MM.1S (cell line): ENCODE measurements at regions not wholly inside any gene's neighbourhood (a gene's known extent, or its start where the extent isn't known, plus 50 kb on each side); places are given as distances from the start of the nearest gene placed in this dataset.
"Not testable (repeated sequence)": the region's sequence is repeated elsewhere in the genome, so short reads cannot be mapped to it uniquely, and the experiment has no call there.

Experiments used
- DNase-seq: peaks from one replicate; pipeline ENCODE4 v3.0.0-alpha.2; 2015
- H2AFZ ChIP-seq: fragments of 300-600 bp; sonication (generic); 2 replicates; pipeline ENCODE4 v1.6.0; 2016; ENCODE audit warnings: antibody characterized with exemption, low read length
- H3F3A ChIP-seq: fragments of 300-600 bp; sonication (generic); 2 replicates; pipeline ENCODE4 v1.6.1; 2016; ENCODE audit warnings: mild to moderate bottlenecking, antibody characterized with exemption, low read length, moderate library complexity, mixed read lengths; ENCODE audit not compliant: insufficient read depth
- H3K27ac ChIP-seq: fragments of 300-600 bp; sonication (generic); 2 replicates; pipeline ENCODE4 v1.5.1; 2016; ENCODE audit warnings: mild to moderate bottlenecking, low read length
- H3K27me3 ChIP-seq: fragments of 300-600 bp; sonication (generic); replicated peaks from 2 replicates; pipeline ENCODE4 v1.6.0; 2016; ENCODE audit warnings: low read length; ENCODE audit not compliant: insufficient read depth
- H3K36me3 ChIP-seq: fragments of 300-600 bp; sonication (generic); replicated peaks from 2 replicates; pipeline ENCODE4 v1.6.1; 2016; ENCODE audit warnings: mild to moderate bottlenecking, low read length, mixed read lengths; ENCODE audit not compliant: insufficient read depth
- H3K4me1 ChIP-seq: fragments of 300-600 bp; sonication (generic); 2 replicates; pipeline ENCODE4 v1.6.1; 2016; ENCODE audit warnings: low read length, mixed read lengths
- H3K4me2 ChIP-seq: fragments of 300-600 bp; sonication (generic); 2 replicates; pipeline ENCODE4 v1.6.0; 2016; ENCODE audit warnings: low read depth, low read length
- H3K4me3 ChIP-seq: fragments of 300-600 bp; sonication (generic); 2 replicates; pipeline ENCODE4 v1.5.1; 2016; ENCODE audit warnings: low read length, mixed read lengths
- H3K79me2 ChIP-seq: fragments of 300-600 bp; sonication (generic); 2 replicates; pipeline ENCODE4 v1.6.1; 2016; ENCODE audit warnings: mixed run types, low read length, mixed read lengths
- H3K9ac ChIP-seq: fragments of 300-600 bp; sonication (generic); 2 replicates; pipeline ENCODE4 v1.6.1; 2016; ENCODE audit warnings: low read length, mixed read lengths
- H3K9me2 ChIP-seq: fragments of 300-600 bp; sonication (generic); replicated peaks from 2 replicates; pipeline ENCODE4 v1.6.1; 2016; ENCODE audit warnings: mild to moderate bottlenecking, low read length, mixed read lengths; ENCODE audit not compliant: insufficient read depth
- H3K9me3 ChIP-seq: fragments of 300-600 bp; sonication (generic); replicated peaks from 2 replicates; pipeline ENCODE4 v1.6.1; 2016; ENCODE audit warnings: mild to moderate bottlenecking, low read length, mixed read lengths; ENCODE audit not compliant: insufficient read depth
- H4K20me1 ChIP-seq: fragments of 300-600 bp; sonication (generic); 2 replicates; pipeline ENCODE4 v1.6.1; 2016; ENCODE audit warnings: mild to moderate bottlenecking, low read length, moderate library complexity, mixed read lengths; ENCODE audit not compliant: insufficient read depth
- TF ChIP-seq, protein P1 (sequence below): fragments of 300-600 bp; sonication (generic); IDR thresholded peaks from 2 replicates; pipeline ENCODE4 v1.5.1; 2016; ENCODE audit warnings: antibody characterized with exemption, low read length, mixed read lengths

DNA sequence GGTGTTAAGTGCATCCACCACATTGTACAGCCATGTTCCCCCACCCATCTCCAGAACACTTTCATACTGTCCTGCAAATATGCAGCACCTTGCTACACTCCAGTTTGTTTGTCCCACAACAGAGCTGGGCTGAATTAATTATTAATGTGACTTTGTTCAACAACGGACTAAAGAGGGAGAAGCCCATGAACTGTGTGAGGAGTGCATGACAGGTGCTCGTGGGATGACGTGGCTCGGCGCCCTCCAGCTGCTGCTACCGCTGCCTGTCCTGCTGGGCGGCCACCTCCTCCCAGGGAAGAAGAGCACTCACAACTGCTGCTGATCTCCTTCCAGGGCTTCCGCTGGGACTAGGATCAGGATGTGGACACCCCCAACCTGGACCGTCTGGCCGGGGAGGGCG lies 111.2 kb upstream of the DEFB108B start:
- not testable (repeated sequence) for H3K9me2 ChIP-seq, H3K27ac ChIP-seq, DNase-seq

DNA sequence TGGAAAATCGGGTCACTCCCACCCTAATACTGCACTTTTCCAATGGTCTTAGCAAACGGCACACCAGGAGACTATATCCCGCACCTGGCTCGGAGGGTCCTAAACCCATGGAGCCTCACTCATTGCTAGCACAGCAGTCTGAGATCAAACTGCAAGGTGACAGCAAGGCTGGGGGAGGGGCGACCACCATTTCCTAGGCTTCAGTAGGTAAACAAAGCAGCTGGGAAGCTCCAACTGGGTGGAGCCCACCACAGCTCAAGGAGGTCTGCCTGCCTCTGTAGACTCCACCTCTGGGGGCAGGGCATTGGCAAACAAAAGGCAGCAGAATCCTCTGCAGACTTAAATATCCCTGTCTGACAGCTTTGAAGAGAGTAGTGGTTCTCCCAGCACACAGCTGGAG lies 109.0 kb upstream of the DEFB108B start:
- not testable (repeated sequence) for H3K27ac ChIP-seq, H3K4me1 ChIP-seq, DNase-seq, H3K27me3 ChIP-seq, H2AFZ ChIP-seq, H3K9ac ChIP-seq, H3K79me2 ChIP-seq, H3K4me3 ChIP-seq, H3K36me3 ChIP-seq, H3K9me3 ChIP-seq, H3K9me2 ChIP-seq, H4K20me1 ChIP-seq, H3F3A ChIP-seq, H3K4me2 ChIP-seq

More for the DNA sequence above, 111.2 kb upstream of the DEFB108B start:
- not testable (repeated sequence) for H3K9me3 ChIP-seq, H3K36me3 ChIP-seq, H3K4me1 ChIP-seq, H2AFZ ChIP-seq, H3K9ac ChIP-seq, H3K4me2 ChIP-seq, H3K79me2 ChIP-seq, H4K20me1 ChIP-seq, H3K4me3 ChIP-seq, H3F3A ChIP-seq, H3K27me3 ChIP-seq

DNA sequence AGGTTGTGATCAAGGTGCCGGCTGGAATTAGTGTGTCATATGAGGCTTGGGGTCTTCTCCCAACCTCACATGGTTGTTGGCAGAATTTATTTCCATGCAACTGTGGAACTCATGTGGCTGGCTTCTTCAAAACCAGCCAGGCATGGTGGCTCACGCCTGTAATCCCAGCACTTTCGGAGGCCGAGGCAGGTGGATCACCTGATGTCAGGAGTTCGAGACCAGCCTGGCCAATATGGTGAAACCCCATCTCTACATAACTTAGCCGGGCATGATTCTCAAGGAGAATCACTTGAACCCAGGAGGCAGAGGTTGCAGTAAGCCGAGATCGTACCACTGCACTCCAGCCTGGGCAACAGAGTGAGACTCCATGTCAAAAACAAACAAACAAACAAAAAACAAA lies 102.3 kb upstream of the DEFB108B start:
- not testable (repeated sequence) for H3K9ac ChIP-seq, H3K79me2 ChIP-seq, H3K9me3 ChIP-seq, H3K4me2 ChIP-seq, H3F3A ChIP-seq, H3K9me2 ChIP-seq, H2AFZ ChIP-seq, H3K27me3 ChIP-seq, H3K4me1 ChIP-seq, H3K36me3 ChIP-seq, H3K4me3 ChIP-seq, H3K27ac ChIP-seq, H4K20me1 ChIP-seq, DNase-seq

DNA sequence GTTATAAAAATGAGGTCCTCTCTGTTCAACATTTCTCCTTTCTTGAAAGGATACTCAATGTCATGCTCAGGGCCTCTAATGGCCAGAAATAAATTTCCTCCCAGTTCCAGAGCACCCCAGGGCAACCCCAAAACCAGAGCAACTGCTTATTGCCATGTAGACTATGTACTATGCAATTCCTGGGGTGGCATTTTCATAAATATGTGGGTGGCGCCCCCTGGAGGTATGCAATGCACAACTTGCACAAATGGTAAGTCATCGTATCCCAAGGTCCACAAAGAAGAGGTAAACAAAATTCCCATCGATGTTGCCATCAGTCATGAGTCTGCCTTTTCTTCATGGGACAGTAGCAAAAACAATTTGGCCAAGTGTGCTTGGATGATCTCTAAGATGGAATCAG lies 98.6 kb upstream of the DEFB108B start:
- not testable (repeated sequence) for H3K4me2 ChIP-seq, H3K27ac ChIP-seq, H3F3A ChIP-seq, H3K9me2 ChIP-seq, H3K9ac ChIP-seq, H4K20me1 ChIP-seq, H3K36me3 ChIP-seq, H3K27me3 ChIP-seq, H3K4me3 ChIP-seq, H3K9me3 ChIP-seq, H2AFZ ChIP-seq, H3K79me2 ChIP-seq, H3K4me1 ChIP-seq
- TF ChIP-seq, protein P1, sequence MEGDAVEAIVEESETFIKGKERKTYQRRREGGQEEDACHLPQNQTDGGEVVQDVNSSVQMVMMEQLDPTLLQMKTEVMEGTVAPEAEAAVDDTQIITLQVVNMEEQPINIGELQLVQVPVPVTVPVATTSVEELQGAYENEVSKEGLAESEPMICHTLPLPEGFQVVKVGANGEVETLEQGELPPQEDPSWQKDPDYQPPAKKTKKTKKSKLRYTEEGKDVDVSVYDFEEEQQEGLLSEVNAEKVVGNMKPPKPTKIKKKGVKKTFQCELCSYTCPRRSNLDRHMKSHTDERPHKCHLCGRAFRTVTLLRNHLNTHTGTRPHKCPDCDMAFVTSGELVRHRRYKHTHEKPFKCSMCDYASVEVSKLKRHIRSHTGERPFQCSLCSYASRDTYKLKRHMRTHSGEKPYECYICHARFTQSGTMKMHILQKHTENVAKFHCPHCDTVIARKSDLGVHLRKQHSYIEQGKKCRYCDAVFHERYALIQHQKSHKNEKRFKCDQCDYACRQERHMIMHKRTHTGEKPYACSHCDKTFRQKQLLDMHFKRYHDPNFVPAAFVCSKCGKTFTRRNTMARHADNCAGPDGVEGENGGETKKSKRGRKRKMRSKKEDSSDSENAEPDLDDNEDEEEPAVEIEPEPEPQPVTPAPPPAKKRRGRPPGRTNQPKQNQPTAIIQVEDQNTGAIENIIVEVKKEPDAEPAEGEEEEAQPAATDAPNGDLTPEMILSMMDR = peak; percentile 26; the same call in 1 of the 2 replicates
- peak; percentile 25 for DNase-seq

DNA sequence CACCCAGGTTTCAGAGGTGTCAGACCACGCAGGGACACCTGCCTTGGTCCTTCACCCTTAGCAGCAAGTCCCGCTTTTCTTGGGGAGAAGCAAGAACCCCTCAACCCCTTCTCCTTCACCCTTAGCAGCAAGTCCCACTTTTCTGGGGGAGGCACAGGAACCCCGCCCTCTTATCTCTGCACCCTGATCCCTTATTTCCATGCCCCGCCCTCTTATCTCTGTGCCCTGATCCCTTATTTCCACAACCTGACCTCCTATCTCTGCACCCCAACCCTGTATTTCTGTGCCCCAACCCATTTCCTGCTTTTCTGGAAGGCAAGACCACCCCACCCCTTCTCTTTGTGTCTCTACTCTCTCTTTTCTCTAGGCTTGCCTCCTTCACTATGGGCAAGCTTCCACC lies 94.7 kb upstream of the DEFB108B start:
- H3K27me3 ChIP-seq = not testable (repeated sequence)

DNA sequence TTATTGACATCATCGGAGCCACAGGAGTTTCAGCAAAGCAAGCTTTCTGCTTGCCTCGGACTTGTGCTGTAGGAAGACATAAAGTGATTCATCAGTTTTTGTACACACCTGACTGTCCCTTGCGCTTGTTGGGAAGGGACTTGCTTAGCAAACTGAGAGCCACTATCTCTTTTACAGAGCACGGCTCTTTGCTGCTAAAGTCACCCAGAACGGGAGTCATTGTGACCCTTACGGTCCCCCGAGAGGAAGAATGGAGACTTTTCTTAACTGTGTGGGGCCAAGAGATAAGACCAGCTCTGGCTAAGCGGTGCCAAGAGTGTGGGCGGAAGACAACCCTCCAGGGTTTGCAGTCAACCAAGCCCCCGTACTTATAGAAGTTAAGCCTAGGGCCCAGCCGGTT lies 89.6 kb upstream of the DEFB108B start:
- not testable (repeated sequence) for DNase-seq

More for the DNA sequence above, 94.7 kb upstream of the DEFB108B start:
- H3K4me3 ChIP-seq, H3K9ac ChIP-seq, H3K27ac ChIP-seq, H3K4me1 ChIP-seq, H3K9me3 ChIP-seq, H3K9me2 ChIP-seq, H2AFZ ChIP-seq, H3K36me3 ChIP-seq, H4K20me1 ChIP-seq, DNase-seq, H3F3A ChIP-seq, H3K4me2 ChIP-seq, H3K79me2 ChIP-seq: not testable (repeated sequence)

DNA sequence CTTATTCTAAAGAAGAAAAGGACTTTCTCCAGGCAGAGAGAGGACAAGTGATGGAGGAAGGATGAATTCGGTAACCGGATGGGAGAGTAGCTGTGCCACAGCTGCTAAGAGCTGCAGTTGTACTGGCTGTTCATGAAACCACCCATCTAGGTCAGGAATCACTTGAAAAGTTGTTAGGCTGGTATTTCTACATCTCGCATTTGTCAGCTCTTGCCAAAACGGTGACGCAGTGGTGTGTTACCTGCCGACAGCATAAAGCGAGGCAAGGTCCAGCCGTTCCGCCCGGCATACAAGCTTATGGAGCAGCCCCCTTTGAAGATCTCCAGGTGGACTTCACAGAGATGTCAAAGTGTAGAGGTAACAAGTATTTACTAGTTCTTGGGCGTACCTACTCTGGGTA lies 87.3 kb upstream of the DEFB108B start:
- DNase-seq, H3K4me2 ChIP-seq, H4K20me1 ChIP-seq, H3K27me3 ChIP-seq, H3K4me3 ChIP-seq, H3K9me3 ChIP-seq, H3K9me2 ChIP-seq, H3F3A ChIP-seq, H3K27ac ChIP-seq, H3K4me1 ChIP-seq, H3K79me2 ChIP-seq, H3K36me3 ChIP-seq, H3K9ac ChIP-seq, H2AFZ ChIP-seq: not testable (repeated sequence)

More for the DNA sequence above, 89.6 kb upstream of the DEFB108B start:
- H3K79me2 ChIP-seq, H2AFZ ChIP-seq, H3K4me3 ChIP-seq, H3K27ac ChIP-seq, H3F3A ChIP-seq, H3K9me2 ChIP-seq, H3K36me3 ChIP-seq, H3K27me3 ChIP-seq, H3K4me2 ChIP-seq, H4K20me1 ChIP-seq, H3K9me3 ChIP-seq, H3K9ac ChIP-seq, H3K4me1 ChIP-seq: not testable (repeated sequence)

DNA sequence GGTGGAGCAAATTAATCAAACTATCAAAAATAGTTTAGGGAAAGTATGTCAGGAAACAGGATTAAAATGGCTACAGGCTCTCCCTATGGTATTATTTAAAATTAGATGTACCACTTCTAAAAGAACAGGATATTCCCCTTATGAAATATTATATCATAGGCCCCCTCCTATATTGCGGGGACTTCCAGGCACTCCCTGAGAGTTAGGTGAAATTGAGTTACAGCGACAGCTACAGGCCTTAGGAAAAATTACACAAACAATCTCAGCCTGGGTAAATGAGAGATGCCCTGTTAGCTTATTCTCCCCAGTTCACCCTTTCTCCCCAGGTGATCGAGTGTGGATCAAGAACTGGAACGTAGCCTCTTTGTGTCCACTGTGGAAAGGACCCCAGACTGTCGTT lies 86.7 kb upstream of the DEFB108B start:
- not testable (repeated sequence) for H3K36me3 ChIP-seq, H3K27me3 ChIP-seq, H3K9me3 ChIP-seq, H3K9ac ChIP-seq, H3K4me2 ChIP-seq, H3K27ac ChIP-seq, H3K79me2 ChIP-seq, H4K20me1 ChIP-seq, H2AFZ ChIP-seq, H3K9me2 ChIP-seq, DNase-seq, H3K4me3 ChIP-seq, H3F3A ChIP-seq, H3K4me1 ChIP-seq
